ENCODE measurements at regions not wholly inside any gene's neighbourhood (a gene's known extent, or its start where the extent isn't known, plus 50 kb on each side); places are given as distances from the start of the nearest gene placed in this dataset.

- DNase-seq (ENCODE audit: low read depth): peak; percentile 95
- H3K4me3 ChIP-seq (replicated peaks; ENCODE audit: low read depth, low read length): no peak overlapping the region
- TF ChIP-seq, protein P1, sequence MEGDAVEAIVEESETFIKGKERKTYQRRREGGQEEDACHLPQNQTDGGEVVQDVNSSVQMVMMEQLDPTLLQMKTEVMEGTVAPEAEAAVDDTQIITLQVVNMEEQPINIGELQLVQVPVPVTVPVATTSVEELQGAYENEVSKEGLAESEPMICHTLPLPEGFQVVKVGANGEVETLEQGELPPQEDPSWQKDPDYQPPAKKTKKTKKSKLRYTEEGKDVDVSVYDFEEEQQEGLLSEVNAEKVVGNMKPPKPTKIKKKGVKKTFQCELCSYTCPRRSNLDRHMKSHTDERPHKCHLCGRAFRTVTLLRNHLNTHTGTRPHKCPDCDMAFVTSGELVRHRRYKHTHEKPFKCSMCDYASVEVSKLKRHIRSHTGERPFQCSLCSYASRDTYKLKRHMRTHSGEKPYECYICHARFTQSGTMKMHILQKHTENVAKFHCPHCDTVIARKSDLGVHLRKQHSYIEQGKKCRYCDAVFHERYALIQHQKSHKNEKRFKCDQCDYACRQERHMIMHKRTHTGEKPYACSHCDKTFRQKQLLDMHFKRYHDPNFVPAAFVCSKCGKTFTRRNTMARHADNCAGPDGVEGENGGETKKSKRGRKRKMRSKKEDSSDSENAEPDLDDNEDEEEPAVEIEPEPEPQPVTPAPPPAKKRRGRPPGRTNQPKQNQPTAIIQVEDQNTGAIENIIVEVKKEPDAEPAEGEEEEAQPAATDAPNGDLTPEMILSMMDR (IDR thresholded peaks at IDR 0.05; ENCODE audit: low read length, missing control alignments): no peak
Measured at GRCh38 chr7:130901209-130901783, 167.3 kb upstream of the KLF14 start.

DNA sequence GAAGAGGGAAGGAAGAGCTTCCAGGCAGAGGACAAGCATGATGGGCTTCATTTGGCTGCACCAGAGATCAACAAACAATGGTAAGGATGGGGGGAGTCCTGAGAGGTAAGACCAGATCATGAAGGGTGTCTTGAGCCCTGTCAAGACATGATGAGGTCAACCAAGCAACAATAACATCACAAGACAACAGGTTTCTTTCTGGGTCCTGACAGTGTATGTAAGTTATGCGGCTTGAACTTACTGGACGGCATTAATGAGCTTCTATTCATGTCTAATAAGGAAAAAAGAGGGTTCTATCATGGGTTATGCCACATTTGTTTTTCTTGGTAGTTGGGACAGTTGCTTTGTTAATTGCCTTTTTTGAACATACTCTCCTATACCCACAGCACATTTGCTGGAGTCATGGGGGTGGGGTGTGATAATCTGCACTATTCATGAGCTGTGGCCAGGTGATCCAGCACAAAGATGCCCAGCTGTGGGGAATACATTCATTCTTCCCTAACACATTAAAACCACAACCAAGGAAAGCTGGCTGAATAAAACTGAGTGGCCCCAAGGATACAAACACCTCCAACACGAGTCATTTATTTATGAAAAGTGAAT, 168.8 kb upstream of the KLF14 start:
- TF ChIP-seq, protein P1 (IDR thresholded peaks at IDR 0.05; ENCODE audit: low read length, missing control alignments): no peak
- H3K4me3 ChIP-seq (replicated peaks; ENCODE audit: low read depth, low read length): no peak overlapping the region
- no peak for DNase-seq (ENCODE audit: low read depth)

DNA sequence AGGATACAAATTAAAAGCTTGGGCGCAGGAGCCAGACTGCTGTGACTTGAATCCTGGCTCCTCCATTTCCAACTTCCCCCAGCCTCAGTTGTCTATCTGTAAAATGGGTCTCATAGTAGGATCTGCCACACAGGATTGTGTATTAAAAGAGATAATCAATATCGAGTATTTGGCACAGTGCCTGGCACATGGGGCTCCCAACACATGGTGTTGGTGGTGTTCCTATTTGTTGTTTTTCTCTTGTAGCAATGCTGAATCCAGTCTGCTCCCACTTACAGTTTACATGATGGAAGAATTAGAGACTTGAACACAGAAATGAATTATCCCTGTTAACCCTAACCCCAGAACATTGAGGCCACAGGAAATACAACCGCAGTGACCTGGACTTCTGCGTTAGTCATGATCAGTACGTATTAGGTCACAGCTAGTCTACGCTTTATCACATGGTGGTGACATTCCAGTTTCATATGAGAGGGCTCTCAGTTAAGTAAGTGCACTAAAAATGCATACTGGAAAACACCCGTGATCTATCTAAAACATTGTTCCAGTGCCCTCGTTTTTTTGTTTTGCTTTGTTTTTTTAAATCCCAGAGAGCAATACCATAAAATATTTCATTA, 169.5 kb upstream of the KLF14 start:
- peak; percentile 96 for DNase-seq (ENCODE audit: low read depth)
- H3K4me3 ChIP-seq (replicated peaks; ENCODE audit: low read depth, low read length): no peak overlapping the region
- TF ChIP-seq, protein P1 (IDR thresholded peaks at IDR 0.05; ENCODE audit: low read length, missing control alignments): no peak

- DNase-seq (ENCODE audit: low read depth): peak; percentile 94
- TF ChIP-seq, protein P1 (IDR thresholded peaks at IDR 0.05; ENCODE audit: low read length, missing control alignments): no peak
- no peak overlapping the region for H3K4me3 ChIP-seq (replicated peaks; ENCODE audit: low read depth, low read length)
Measured at GRCh38 chr7:130904031-130904757, 170.2 kb upstream of the KLF14 start.

DNA sequence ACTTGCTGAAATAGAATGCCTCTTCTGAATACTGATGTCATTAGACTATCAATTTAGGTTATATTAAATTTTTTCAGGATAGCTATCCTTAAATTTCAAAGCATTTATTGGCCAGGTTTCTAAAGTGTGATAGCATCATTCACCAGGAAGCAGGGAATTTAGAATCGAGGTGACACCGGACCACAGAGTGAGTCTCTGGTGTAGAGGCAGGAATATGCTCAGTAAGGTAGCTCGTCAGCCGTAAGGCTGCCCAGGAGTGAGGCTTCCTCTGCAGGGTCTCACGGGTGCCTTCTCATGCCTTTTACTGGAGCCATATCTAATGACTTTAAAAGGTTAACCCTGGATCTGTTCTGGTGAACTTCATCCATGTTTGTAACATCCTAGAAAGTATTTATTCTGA, 170.8 kb upstream of the KLF14 start:
- DNase-seq (ENCODE audit: low read depth): no peak
- no peak overlapping the region for H3K4me3 ChIP-seq (replicated peaks; ENCODE audit: low read depth, low read length)
- TF ChIP-seq, protein P1 (IDR thresholded peaks at IDR 0.05; ENCODE audit: low read length, missing control alignments): no peak

GRCh38 chr7:130906575-130906974, 172.6 kb upstream of the KLF14 start:
- H3K4me3 ChIP-seq (replicated peaks; ENCODE audit: low read depth, low read length): no peak overlapping the region
- no peak for DNase-seq (ENCODE audit: low read depth)
- TF ChIP-seq, protein P1 (IDR thresholded peaks at IDR 0.05; ENCODE audit: low read length, missing control alignments): no peak

Measured in fibroblast of pulmonary artery (primary cell).